Jurkat, Clone E6-1 (cell line): ENCODE measurements at regions not wholly inside any gene's neighbourhood (a gene's known extent, or its start where the extent isn't known, plus 50 kb on each side); places are given as distances from the start of the nearest gene placed in this dataset.

Experiments used
- DNase-seq: peaks from one replicate; pipeline ENCODE4 v3.0.0-alpha.2; 2011; ENCODE audit warnings: low read depth, low spot score
- H3K4me3 ChIP-seq: 2 replicates; pipeline ENCODE4 v1.5.1; 2011; ENCODE audit warnings: mild to moderate bottlenecking, low read length, control low read depth, moderate library complexity

DNA sequence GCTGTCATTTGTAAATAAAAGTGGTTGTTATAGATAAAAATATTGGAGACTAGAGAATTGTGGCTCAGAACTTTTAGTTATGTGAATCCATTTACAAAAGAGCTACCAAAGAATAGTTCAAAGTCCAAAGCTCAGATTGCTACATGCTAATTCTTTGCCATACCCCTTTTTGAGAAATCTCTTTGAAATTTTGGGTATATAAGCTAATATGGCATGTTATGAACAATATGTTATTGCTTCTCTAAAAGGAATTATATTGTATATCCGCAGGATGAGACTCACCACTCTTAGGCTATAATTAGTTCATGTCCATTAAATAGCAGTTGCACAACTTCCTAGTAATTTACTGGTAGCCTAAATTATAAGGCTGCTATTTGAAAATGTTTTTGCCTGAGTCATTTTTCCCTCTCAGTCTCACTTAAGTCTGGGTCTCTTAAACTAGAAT lies 178.0 kb downstream of the ZNF281 start:
- DNase-seq = no peak
- no peak overlapping the region for H3K4me3 ChIP-seq

DNA sequence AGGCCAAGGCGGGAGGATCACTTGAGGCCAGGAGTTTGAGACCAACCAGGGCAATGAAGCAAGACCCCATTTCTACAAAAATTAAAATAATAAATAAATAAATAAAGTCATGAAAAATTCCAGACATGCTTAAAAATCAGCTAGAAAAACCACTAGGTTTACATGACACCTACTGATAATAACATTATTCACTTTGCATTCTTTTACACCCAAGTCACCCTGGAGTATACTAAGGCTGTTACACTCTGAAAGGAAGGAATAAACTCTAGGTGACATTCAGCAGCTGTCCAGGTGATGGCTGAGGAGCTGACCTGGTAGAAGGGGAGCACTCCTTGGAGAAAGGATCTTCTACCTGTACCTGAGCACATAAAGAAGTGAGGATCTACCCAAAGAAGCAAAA lies 179.2 kb downstream of the ZNF281 start:
- DNase-seq = no peak
- H3K4me3 ChIP-seq = no peak overlapping the region

DNA sequence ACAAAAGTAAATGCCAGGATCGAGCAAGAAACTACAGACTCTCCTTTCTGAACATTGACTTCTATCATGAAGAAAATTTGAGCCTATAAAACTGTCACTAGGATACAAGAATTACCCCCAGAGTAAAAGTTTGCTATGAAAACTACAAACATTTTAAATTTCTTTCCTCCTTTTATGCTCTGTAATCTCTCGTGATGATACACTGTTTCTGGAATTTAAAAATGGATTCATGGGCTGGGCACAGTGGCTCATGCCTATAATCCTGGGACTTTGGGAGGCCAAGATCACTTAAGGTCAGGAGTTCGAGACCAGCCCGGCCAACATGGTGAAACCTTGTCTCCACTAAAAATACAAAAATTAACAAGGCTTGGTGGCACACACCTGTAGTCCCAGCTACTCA lies 181.3 kb downstream of the ZNF281 start:
- H3K4me3 ChIP-seq = no peak overlapping the region
- no peak for DNase-seq

DNA sequence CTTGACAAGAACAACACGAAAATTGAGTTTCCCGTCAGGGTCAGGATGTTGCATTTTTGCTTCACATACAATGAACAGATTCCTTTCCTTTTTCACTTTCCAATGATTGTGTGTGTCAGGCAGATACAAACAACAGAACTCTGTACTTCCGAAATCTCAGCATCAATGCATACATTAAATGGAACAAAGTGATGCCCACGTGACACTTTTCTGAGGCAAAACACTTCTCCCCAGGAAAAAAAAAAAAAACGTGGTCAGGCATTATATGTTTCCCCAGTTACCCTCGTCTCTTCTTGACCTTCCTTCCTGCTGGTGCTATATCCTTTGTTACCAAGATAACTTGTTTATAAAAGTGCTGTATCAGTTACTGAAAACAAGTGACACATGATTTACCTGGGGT lies 181.8 kb downstream of the ZNF281 start:
- DNase-seq = no peak

More for the DNA sequence above, 181.8 kb downstream of the ZNF281 start:
- no peak overlapping the region for H3K4me3 ChIP-seq
